Retinal pigment epithelial cell (primary cell): ENCODE measurements at regions not wholly inside any gene's neighbourhood (a gene's known extent, or its start where the extent isn't known, plus 50 kb on each side); places are given as distances from the start of the nearest gene placed in this dataset.
"Not testable (repeated sequence)": the region's sequence is repeated elsewhere in the genome, so short reads cannot be mapped to it uniquely, and the experiment has no call there.

ENCODE experiments used
- DNase-seq: peaks from one replicate; pipeline ENCODE4 v3.0.0-alpha.2; 2010; ENCODE audit warnings: low read depth
- H3K4me3 ChIP-seq: 2 replicates; pipeline ENCODE4 v1.5.1; 2011; ENCODE audit warnings: mild to moderate bottlenecking, low read length, control low read depth, moderate library complexity
- CTCF ChIP-seq: conservative IDR thresholded peaks from 2 replicates; pipeline ENCODE4 v1.5.1; 2011; ENCODE audit warnings: low read depth, low read length, control low read depth, inconsistent platforms

DNA sequence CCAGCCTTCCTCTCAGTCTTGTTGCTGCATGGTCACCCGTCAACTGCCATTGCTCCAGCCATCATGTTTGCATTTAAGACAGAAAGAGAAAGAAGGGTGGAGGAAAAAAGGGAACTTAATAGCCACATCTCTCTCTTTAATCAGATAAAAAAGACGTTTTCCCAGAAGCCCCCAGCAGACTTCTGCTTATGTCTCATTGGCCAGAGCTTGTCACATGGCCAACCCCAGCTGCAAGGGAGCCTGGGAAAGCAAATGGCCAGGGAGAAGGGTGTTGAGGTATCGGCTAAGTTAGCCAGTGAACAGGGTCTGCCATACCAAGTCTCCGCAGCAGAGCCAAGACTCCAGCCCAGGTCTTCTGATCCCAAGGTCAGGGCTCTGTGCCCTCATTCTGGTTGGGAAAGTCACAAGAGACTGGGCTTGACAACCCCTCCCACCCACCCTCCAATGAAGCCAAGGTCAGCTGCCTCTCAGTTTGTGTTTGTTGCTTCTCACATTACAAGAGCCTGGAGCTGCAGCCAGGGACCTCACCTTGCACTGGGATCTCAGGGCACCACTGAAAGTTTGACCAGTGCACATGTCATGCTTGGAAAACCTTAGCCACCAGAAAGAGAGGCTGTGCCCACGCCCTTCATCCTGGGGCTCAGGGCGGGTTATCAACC lies 80.3 kb upstream of the LYZL2 start:
- DNase-seq, result no peak
- no peak overlapping the region for H3K4me3 ChIP-seq
- no peak for TF ChIP-seq CTCF

GRCh38 chr10:30709229-30709628 lies 79.7 kb upstream of the LYZL2 start:
- peak; percentile 8 for TF ChIP-seq CTCF
- no peak for DNase-seq
- no peak overlapping the region for H3K4me3 ChIP-seq

- DNase-seq, result no peak
- no peak for TF ChIP-seq CTCF
- no peak overlapping the region for H3K4me3 ChIP-seq
These were observed 78.7 kb upstream of the LYZL2 start for GRCh38 chr10:30708234-30708633.

DNA sequence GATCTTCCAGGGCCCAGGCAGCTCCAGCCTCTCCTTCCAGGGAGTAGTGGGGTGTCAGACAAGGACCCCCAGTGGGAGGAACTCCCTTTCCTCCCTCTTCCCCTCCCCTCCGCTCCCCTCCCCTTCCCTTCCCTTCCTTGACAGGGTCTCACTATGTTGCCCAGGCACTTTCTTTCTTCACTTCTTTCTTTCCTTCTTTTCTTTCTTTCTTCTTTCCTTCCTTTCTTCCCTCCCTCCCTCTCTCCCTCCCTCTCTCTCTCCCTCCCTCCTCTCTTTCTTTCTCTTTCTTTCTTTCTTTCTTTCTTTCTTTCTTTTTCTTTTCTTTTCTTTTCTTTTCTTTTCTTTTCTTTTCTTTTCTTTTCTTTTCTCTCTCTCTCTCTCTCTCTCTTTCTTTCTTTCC lies 76.6 kb upstream of the LYZL2 start:
- H3K4me3 ChIP-seq, DNase-seq: not testable (repeated sequence)

DNA sequence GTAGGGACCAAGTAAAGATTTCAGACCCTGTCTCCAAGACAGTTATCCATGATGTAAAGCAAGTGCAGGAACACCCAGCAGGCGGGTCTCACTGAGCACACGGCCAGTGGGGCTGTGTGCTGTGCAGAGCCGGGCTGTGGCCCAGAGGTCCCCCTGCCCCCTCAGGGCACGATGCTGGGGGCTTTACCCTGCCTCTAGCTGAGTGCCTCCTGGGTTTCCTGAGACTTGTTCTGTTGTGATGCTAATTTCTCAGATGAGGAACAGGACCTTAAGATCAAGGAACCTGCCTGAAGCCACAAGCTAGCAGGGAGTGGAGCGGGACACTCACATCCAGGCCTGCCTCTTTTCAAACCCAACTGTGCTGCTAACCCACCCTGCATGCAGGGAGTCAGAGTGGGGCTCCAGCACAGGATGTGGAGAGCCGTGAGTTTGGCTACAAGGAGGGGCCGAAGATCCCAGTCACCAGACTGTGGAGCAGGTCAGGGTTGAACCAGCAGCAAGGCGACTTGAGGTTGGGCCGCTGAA lies 76.1 kb upstream of the LYZL2 start:
- no peak for DNase-seq
- no peak for TF ChIP-seq CTCF
- no peak overlapping the region for H3K4me3 ChIP-seq

GRCh38 chr10:30705101-30705624 lies 75.6 kb upstream of the LYZL2 start:
- H3K4me3 ChIP-seq, result no peak overlapping the region
- no peak for TF ChIP-seq CTCF
- DNase-seq, result no peak

GRCh38 chr10:30704601-30705100 lies 75.1 kb upstream of the LYZL2 start:
- DNase-seq, H3K4me3 ChIP-seq: not testable (repeated sequence)

- TF ChIP-seq CTCF, result no peak
- no peak overlapping the region for H3K4me3 ChIP-seq
- DNase-seq, result no peak
These were observed 74.6 kb upstream of the LYZL2 start for GRCh38 chr10:30704026-30704600.

DNA sequence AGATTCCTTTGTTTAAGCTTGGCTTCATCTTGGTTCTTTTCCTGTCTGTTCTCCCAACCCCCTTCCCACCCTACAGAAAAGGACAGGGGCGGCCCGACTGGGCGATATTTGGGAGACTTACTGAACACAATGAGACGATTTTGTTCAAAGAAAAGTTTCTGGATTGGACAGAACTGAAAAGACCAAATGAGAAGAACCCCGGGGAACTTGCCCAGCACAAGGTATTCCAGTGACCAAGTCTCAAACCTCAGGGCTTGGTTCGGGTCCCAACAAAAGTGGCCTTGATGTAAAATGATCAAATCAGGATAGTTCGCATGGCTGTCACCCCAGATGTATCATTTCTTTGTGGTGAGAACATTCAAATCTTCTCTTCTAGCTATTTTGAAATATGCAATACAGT lies 73.9 kb upstream of the LYZL2 start:
- DNase-seq, H3K4me3 ChIP-seq: not testable (repeated sequence)
